Dedifferentiated amniotic fluid mesenchymal stem cell (primary cell): ENCODE measurements at regions not wholly inside any gene's neighbourhood (a gene's known extent, or its start where the extent isn't known, plus 50 kb on each side); places are given as distances from the start of the nearest gene placed in this dataset.
"Not testable (repeated sequence)": the region's sequence is repeated elsewhere in the genome, so short reads cannot be mapped to it uniquely, and the experiment has no call there.

Source experiments
- DNase-seq: peaks from one replicate; pipeline ENCODE4 v3.0.0-alpha.2; 2016; ENCODE audit errors: extremely low spot score

DNA sequence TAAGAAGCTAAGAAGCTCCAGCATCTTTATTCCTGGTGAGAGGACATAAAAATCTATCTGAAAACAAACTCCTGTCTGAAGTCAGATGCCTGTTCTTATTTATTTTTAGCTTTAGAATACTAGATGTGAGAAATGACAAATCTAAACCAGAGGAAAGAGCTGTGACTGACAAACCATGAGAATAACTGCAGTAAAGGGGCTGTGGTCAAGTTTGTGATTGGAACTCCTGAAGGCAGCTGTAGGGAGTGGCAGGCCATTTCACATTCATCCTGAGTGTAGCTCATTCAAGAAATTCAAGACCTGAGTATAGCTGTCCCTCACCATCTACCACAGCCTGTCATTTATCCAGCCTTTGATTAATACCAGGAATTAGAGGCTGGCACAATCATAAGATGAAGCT is 718.8 kb downstream of the BRINP1 start:
- DNase-seq = no peak

DNA sequence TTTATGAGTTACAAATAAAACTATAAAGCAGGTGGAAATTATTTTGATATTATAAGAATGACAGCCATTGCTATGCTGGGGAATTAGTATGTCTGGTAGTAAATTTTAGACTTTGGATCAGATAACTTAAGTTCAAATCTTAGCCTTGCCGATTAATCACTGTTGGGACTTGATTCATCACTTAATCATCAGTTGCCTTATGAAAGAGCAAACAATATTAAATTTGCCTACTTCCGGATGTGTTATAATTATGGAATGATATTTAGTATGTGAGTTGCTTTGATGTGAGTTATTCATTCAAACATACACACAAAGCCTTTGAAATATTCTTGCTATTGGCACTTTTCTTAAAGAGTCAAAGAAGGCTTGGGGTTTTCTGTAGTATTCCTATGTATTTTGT is 717.7 kb downstream of the BRINP1 start:
- DNase-seq = no peak

DNA sequence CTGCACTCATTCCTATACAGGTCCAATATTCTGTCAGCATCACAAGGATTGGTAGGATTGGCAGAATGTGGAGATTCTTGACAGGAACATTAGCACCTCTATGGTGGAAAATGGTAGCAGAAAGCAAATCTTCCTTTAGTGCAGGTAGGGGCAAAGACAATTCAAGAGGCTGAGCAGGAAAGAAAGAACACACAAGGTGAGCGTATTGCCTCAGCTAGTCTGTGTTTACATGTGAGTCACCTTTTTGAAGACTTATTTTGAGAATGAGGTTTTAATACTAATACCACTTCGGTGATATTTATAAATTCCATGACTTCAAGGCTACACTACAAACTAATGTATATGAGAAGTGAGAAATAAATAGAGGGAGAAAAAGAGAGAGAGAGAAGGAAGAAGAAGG is 717.0 kb downstream of the BRINP1 start:
- no peak for DNase-seq

GRCh38 chr9:118652912-118653311 is 716.3 kb downstream of the BRINP1 start:
- no peak for DNase-seq

DNA sequence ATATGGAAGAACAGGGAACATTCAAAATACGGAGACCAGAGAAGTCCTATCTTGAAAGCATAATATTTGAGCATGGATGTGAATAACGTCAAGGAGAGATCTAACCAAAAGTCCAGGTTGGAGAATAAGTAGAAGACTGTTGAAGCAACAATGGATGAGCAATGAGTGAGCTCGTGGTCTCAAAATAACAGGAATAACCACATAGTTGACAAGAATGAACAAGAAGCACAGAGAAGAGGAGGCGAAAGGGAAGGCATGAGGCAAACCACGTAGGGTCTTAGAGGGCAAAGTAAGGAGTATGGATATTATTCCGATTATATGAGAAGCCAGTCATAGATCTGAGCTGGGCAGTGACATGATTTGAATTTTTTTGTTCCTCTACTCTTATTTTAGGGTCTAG is 710.2 kb downstream of the BRINP1 start:
- no peak for DNase-seq

- no peak for DNase-seq
These were observed 703.9 kb downstream of the BRINP1 start for GRCh38 chr9:118665226-118665919.

- no peak for DNase-seq
These were observed 699.0 kb downstream of the BRINP1 start for GRCh38 chr9:118670011-118670953.

DNA sequence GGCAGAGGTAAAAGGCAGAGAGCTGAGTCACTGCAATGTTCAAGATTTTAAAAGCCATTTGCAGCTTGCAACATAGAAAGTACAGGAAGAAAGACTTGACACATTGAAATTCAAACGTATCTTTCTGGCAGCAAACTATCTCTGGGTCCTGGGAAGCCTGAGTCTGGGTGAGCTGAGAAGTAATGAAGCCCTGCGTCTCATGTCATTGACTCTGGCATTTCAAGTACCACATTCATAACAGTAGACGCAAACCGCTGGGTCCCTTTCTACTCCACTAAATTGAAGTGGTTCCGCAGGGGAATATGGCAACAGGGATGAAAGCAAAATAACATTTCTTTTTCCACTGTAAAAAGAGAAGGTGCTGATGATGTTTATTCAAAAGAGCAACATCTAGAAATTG is 694.3 kb downstream of the BRINP1 start:
- DNase-seq = no peak

DNA sequence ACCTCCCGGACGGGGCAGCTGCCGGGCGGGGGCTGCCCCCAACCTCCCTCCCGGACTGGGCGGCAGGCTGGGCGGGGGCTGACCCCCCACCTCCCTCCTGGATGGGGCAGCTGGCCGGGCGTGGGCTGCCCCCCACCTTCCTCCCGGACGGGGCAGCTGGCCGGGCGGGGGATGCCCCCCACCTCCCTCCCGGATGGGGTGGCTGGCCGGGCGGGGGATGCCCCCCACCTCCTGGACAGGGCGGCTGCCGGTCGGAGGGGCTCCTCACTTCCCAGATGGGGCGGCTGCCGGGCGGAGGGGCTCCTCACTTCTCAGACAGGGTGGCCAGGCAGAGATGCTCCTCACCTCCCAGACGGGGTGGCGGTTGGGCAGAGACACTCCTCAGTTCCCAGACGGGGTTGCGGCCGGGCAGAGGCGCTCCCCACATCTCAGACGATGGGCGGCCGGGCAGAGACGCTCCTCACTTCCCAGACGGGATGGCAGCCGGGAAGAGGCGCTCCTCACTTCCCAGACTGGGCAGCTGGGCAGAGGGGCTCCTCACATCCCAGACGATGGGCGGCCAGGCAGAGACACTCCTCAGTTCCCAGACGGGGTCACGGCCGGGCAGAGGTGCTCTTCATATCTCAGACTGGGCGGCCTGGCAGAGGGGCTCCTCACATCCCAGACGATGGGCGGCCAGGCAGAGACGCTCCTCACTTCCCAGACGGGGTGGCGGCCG is 691.1 kb downstream of the BRINP1 start:
- DNase-seq = not testable (repeated sequence)

GRCh38 chr9:118686959-118687358 is 682.3 kb downstream of the BRINP1 start:
- no peak for DNase-seq

DNA sequence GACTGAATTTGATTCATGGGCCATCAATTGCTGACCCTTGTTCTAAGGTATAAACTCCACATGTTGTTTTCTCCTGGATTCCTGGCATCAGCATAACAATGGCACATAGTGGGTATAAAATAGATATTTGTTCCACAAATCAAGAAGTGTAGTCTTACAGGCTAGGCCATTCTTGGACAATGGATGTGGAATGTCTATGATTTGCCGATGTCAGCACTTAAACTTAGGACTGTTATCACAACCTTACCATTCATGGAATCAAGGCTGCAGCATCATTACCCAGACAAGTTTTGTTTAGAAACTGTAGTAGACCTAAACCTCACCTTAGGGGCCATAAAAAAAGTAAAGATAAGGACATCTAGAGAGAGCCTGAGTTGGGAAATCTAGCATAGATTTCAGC is 680.0 kb downstream of the BRINP1 start:
- no peak for DNase-seq

DNA sequence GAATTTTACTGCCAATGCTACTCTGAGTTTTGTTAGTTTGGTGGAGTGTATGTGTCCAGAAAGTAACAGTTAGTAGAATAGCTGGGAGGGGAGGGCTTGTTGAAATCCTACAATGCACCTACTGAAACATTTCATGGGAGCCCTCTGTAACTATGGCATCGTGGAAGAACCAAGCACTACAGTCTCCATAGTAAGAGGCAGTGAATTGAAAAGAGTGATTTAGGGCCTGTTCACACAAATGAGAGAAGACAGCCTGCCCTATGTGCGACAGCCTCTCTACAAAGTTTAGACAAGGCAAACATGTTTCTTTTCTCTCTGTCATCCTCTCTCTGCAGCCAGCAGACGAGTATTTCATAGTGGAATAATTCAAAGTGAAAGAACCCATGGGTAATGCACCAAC is 676.6 kb downstream of the BRINP1 start:
- DNase-seq = no peak

GRCh38 chr9:118693645-118694044 is 675.6 kb downstream of the BRINP1 start:
- no peak for DNase-seq

GRCh38 chr9:118695249-118695648 is 674.0 kb downstream of the BRINP1 start:
- DNase-seq = not testable (repeated sequence)

DNA sequence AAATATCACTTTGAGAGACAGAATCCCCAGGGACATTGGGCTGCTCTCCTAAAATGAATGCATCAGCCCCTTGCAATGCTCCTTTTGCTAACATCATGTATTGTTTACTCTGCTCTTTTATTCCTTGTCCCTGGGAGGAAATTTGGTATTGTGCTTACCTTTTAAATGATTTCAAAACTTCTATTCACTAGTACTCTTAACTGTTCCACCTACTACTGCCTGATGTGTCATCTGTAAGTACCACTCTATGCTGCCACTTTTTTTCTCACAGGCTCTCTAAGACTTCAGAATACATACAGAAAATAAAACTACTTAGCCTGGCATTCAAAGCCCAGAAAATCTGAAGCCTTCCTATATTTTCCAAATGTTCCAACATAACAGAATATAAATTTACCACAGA is 667.2 kb downstream of the BRINP1 start:
- DNase-seq = no peak

DNA sequence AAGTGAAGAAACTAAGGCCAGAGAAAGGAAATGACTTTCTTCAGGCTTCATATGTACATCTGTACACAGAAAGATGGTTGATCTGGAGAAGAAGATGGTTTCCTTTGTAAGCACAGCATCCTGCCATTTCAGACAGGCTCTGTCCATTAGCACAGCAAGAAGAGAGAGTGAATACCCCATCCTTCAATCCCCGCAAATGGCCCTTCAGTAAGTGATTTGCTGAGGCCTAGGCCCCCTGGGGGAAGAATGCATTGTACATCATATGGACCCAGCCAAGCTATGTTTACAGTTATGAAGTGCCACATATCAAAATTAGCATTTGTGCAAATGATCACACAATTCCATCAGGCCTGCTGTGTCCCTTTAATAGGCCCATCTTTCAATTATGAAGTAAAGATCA is 657.4 kb downstream of the BRINP1 start:
- no peak for DNase-seq

DNA sequence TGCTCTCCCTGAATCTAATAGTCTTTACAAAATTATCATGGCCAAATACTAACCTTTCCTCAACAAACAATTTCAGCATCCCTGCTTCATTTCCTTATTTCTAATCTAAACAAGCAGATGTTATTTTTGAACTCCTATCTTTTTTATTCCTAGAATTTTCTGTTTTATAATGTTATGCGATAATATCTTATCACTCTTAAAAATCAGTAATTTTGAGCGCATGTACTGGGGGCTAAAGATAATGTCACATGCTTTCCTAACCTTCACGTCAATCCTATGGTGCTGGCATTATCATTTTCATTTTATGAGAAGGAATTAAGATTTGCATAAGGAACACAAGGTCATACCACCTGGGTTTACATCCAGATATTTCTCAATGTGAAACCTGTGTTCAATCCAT is 648.0 kb downstream of the BRINP1 start:
- no peak for DNase-seq

DNA sequence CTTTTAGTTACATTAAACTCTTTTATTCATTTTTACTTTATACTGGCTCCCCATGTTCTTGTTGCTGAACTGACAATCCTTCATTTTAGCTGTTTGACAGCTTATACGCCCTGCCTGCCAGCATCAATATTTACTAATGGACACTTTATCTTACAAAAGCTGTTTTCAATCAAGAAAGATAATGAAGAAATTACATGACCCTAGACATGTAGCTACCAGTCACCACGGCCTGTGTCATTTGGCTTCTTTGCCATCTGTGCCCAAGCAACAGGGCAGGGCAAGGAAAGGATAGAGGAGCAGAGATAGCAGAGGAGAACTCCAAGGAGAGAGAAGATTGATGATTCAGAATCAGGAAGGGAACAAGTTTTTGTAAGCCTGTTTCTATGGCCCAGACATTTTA is 647.3 kb downstream of the BRINP1 start:
- no peak for DNase-seq

DNA sequence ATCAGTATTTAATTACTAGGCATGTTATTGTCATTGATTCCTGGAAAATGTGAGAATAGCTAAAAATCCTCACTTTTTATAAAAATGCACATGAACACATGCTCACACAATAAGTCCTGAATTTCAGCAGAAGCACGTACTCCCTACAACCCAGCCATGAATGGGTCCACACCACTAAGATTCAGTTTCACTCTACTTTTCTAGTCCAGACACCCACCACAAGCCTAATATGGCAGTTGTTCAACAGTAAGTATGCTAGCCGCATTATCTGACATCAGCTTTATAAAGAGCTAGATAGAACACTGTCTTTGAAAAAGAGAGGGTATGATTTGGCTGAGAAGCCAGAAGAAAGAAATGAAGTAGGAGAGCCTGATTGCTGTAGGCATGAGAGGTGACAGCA is 639.3 kb downstream of the BRINP1 start:
- DNase-seq = no peak

- DNase-seq = no peak
These were observed 636.2 kb downstream of the BRINP1 start for GRCh38 chr9:118732998-118733397.

DNA sequence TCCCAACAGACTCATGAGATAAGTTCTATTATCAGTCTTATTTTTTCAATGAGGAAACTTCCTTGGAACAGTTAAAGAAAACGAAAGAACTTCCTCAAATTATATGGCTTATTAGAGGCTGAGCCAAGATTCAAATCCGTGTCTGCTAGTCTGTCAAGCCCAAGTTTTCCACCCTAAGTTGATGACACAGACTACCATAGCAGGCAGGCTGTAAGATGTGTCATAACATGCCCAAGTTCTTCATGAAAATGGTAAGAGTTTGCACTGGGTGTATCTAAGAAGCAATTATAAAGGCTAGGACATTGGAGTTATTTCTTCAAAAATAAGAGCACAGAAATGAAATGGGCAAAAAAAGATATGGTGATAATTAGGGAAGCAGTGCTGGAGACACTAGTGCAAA is 634.5 kb downstream of the BRINP1 start:
- no peak for DNase-seq

DNA sequence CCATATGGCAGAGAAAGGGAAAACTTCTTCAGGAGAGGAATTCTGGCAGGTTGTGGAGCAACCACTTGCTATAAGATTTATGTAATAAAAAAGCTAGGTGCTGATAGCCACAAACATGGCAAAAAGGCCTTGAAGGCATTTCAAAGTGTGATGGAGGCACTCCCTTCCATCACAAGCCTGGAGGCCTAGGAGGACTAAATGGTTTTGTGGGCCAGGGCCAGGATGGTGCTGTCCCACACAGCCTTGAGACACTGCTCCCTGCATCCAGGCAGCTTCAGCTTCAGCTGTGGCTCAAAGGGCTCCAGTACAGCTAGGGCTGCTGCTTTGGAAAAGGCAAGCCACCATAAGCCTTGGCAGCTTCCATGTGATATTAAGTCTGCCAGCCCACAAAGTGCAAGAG is 632.8 kb downstream of the BRINP1 start:
- no peak for DNase-seq
